Muscle layer of duodenum (tissue), 2 donors: ENCODE measurements at regions not wholly inside any gene's neighbourhood (a gene's known extent, or its start where the extent isn't known, plus 50 kb on each side); places are given as distances from the start of the nearest gene placed in this dataset.
"Not testable (repeated sequence)": the region's sequence is repeated elsewhere in the genome, so short reads cannot be mapped to it uniquely, and the experiment has no call there.

Source experiments
- H3K27ac ChIP-seq: one replicate; pipeline ENCODE4 v1.7.0; 2013; ENCODE audit warnings: mild to moderate bottlenecking, low read length
- H3K27me3 ChIP-seq: one replicate; pipeline ENCODE4 v1.7.0; 2013; ENCODE audit warnings: low read depth, mild to moderate bottlenecking, control low read depth, low read length
- H3K36me3 ChIP-seq, 2 donors: one replicate each; pipeline ENCODE4 v1.7.0; 2013; ENCODE audit warnings: low read length in 2 of 2, control low read depth in 1 of 2, mild to moderate bottlenecking in 1 of 2; ENCODE audit not compliant: insufficient read depth in 2 of 2, control insufficient read depth in 1 of 2
- H3K4me1 ChIP-seq, 2 donors: one replicate each; pipeline ENCODE4 v1.7.0; 2013; ENCODE audit warnings: low read length in 2 of 2, mild to moderate bottlenecking in 2 of 2, control low read depth in 1 of 2, moderate library complexity in 1 of 2; ENCODE audit not compliant: insufficient read depth in 2 of 2, control insufficient read depth in 1 of 2
- H3K4me3 ChIP-seq, 2 donors: one replicate each; pipeline ENCODE4 v1.7.0; 2013; ENCODE audit warnings: low read length in 2 of 2, low read depth in 1 of 2, mild to moderate bottlenecking in 1 of 2
- H3K9me3 ChIP-seq, 2 donors: one replicate each; pipeline ENCODE4 v1.7.0; 2013; ENCODE audit warnings: low read length in 2 of 2, control low read depth in 1 of 2, mild to moderate bottlenecking in 1 of 2; ENCODE audit not compliant: control insufficient read depth in 1 of 2
- donor health status: healthy.

DNA sequence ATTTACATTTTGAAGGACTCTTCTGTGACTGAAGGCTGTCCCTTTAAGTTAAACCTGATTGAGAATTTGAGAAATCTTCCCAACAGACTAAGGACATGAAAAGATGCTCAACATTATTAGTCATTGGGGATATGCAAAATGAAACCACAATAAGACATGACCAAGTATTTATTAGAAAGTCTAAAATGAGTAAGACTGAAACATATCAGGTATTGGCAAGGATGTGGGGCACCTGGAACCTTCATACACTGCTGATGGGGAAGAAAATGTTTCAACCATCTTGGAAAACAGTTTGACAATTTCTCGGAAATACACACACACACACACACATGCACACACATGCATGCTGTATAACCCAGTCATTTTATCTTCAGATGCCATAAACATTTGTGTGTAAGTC, 132.1 kb upstream of the CDK6 start:
- Histone ChIP-seq H3K27ac (no peak overlapping the region), H3K27me3 (no peaks in the 10 kb centered on the region), H3K4me3 (no peak overlapping the region), H3K4me1 (no peaks in the 10 kb centered on the region), H3K9me3 (no peaks in the 10 kb centered on the region), H3K36me3 (no peaks in the 10 kb centered on the region)

DNA sequence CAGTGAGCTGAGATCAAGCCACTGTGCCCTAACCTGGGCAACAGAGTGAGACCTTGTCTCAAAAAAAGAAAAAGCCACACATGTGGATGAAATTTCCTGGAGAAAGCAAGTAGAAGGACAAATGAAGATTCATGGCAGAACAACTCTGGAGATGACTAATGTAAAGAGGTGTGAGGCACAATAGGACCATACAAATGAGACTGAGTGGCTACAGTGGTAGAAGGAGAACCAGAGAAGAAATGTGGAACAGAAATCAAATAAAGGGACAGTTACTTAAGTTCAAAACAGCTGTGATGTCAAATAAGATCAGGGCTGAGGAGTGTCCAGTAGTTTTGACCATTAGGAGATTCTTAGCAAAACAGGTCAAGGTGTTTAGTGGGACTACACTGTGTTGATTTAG, 130.9 kb upstream of the CDK6 start:
- Histone ChIP-seq H3K4me3 (no peak overlapping the region), H3K36me3 (no peaks in the 10 kb centered on the region), H3K27ac (no peak overlapping the region)

GRCh38 chr7:92964141-92964540, 127.8 kb upstream of the CDK6 start:
- Histone ChIP-seq H3K4me3 (no peak overlapping the region), H3K27me3 (no peaks in the 10 kb centered on the region), H3K36me3 (no peaks in the 10 kb centered on the region), H3K27ac (no peak overlapping the region), H3K4me1 (no peaks in the 10 kb centered on the region), H3K9me3 (no peaks in the 10 kb centered on the region)

More for the DNA sequence above, 130.9 kb upstream of the CDK6 start:
- no peaks in the 10 kb centered on the region for H3K4me1 ChIP-seq
- H3K9me3 ChIP-seq = no peaks in the 10 kb centered on the region
- no peaks in the 10 kb centered on the region for H3K27me3 ChIP-seq

GRCh38 chr7:92963566-92963965, 127.2 kb upstream of the CDK6 start:
- H3K27me3 ChIP-seq = no peaks in the 10 kb centered on the region
- no peaks in the 10 kb centered on the region for H3K4me1 ChIP-seq
- no peaks in the 10 kb centered on the region for H3K36me3 ChIP-seq

GRCh38 chr7:92961961-92962360, 125.6 kb upstream of the CDK6 start:
- Histone ChIP-seq H3K36me3 (no peaks in the 10 kb centered on the region), H3K27ac (no peak overlapping the region), H3K4me3 (no peak overlapping the region), H3K4me1 (no peaks in the 10 kb centered on the region), H3K9me3 (no peaks in the 10 kb centered on the region), H3K27me3 (no peaks in the 10 kb centered on the region)

More at GRCh38 chr7:92963566-92963965, 127.2 kb upstream of the CDK6 start:
- no peak overlapping the region for H3K4me3 ChIP-seq
- H3K27ac ChIP-seq = no peak overlapping the region
- H3K9me3 ChIP-seq = no peaks in the 10 kb centered on the region

- no peak overlapping the region for H3K4me3 ChIP-seq
- no peaks in the 10 kb centered on the region for H3K36me3 ChIP-seq
- no peaks in the 10 kb centered on the region for H3K9me3 ChIP-seq
- no peaks in the 10 kb centered on the region for H3K4me1 ChIP-seq
- H3K27me3 ChIP-seq = no peaks in the 10 kb centered on the region
- H3K27ac ChIP-seq = no peak overlapping the region
Measured at GRCh38 chr7:92956575-92956974, 120.2 kb upstream of the CDK6 start.

- Histone ChIP-seq H3K36me3 (no peaks in the 10 kb centered on the region), H3K9me3 (no peaks in the 10 kb centered on the region), H3K27me3 (no peaks in the 10 kb centered on the region), H3K4me1 (no peaks in the 10 kb centered on the region), H3K27ac (no peak overlapping the region), H3K4me3 (no peak overlapping the region)
Measured at GRCh38 chr7:92955081-92955480, 118.7 kb upstream of the CDK6 start.

- H3K27ac ChIP-seq = no peak overlapping the region
- no peaks in the 10 kb centered on the region for H3K27me3 ChIP-seq
- no peaks in the 10 kb centered on the region for H3K4me1 ChIP-seq
- no peaks in the 10 kb centered on the region for H3K36me3 ChIP-seq
- H3K9me3 ChIP-seq = no peaks in the 10 kb centered on the region
- H3K4me3 ChIP-seq = no peak overlapping the region
Measured at GRCh38 chr7:92953657-92954056, 117.3 kb upstream of the CDK6 start.

GRCh38 chr7:92949748-92950147, 113.4 kb upstream of the CDK6 start:
- Histone ChIP-seq H3K9me3 (no peaks in the 10 kb centered on the region), H3K27ac (no peak overlapping the region), H3K4me3 (no peak overlapping the region), H3K27me3 (no peaks in the 10 kb centered on the region), H3K36me3 (no peaks in the 10 kb centered on the region), H3K4me1 (no peaks in the 10 kb centered on the region)

GRCh38 chr7:92945840-92946239, 109.5 kb upstream of the CDK6 start:
- no peak overlapping the region for H3K27ac ChIP-seq
- H3K36me3 ChIP-seq = no peaks in the 10 kb centered on the region
- H3K4me1 ChIP-seq = no peaks in the 10 kb centered on the region
- H3K9me3 ChIP-seq = no peaks in the 10 kb centered on the region
- no peak overlapping the region for H3K4me3 ChIP-seq
- no peaks in the 10 kb centered on the region for H3K27me3 ChIP-seq

DNA sequence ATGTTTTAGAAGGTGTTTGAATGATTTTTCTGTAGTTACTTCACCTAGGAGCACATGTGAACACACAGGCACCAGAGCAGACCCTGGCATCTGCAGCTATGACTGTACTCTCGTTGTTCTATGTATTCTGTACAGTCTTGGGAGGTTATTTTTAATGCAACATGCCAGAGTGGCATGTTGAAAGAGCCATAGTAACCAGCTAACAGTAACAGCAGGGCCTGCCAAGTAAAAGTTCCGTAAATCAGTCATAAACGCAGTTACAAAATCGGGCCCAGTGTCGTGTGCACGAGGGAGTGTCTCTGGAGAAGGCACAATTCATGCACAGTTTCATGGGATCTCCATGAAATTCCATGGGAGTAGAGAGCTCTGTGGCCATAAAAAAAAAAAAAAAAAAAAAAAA, 108.3 kb upstream of the CDK6 start:
- no peaks in the 10 kb centered on the region for H3K27me3 ChIP-seq
- no peaks in the 10 kb centered on the region for H3K36me3 ChIP-seq
- H3K4me1 ChIP-seq = no peaks in the 10 kb centered on the region
- H3K4me3 ChIP-seq = no peak overlapping the region
- no peak overlapping the region for H3K27ac ChIP-seq
- H3K9me3 ChIP-seq = peaks cover 0 to 9% of the 10 kb centered on the region in 2 donors

DNA sequence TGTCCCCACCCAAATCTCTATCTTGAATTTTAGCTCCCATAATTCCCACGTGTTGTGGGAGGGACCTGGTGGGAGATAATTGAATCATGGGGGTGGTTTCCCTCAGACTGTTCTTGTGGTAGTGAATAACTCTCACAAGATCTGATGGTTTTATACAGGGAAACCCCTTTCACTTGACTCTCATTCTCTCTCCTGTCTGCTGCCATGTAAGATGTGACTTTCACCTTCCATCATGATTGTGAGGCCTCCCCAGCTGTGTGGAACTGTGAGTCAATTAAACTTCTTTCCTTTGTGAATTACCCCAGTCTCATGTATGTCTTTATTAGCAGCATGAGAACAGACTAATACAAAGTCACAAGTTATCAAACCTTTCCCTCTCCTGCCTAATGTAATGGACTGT, 106.3 kb upstream of the CDK6 start:
- not testable (repeated sequence) for H3K4me3 ChIP-seq, H3K27me3 ChIP-seq, H3K4me1 ChIP-seq, H3K27ac ChIP-seq, H3K36me3 ChIP-seq
- H3K9me3 ChIP-seq = peaks cover 0 to 11% of the 10 kb centered on the region in 2 donors
